ENCODE measurements at regions not wholly inside any gene's neighbourhood (a gene's known extent, or its start where the extent isn't known, plus 50 kb on each side); places are given as distances from the start of the nearest gene placed in this dataset.

DNA sequence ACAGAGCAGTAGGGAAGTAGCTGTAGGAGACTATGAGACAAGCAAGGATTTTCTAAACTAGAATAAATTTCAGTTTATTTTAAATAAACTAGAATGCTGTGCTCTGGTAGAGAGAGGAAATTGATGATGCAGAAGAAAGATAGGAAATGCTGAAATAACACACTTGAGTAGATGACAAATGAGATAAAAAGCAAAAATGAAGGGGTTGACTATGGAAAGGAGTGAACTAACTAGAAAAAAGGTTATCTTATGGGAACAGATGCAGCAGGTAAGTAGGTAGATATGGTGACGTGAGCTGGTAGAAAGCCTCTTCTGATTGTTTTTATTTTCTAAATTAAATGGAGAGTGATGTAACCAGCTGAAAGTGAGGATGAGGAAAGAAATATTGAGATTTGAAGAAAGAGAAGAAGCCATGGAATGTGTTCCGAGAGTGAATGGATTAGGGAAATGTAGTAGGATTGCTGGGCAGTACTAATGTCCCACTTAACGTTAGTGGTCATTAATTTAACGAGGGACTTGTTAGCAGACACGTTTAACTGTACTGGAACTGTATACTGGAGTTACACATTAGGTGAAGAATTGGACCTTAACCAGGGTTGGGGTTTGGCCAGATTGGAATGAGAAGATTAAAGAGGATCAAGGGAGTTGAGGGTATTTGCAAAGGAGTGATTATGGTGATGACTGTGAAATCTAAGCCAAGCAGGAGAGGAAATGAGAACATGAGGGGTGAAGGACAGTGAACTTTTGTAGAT lies 196.5 kb downstream of the TANC2 start:
- no peak for TF ChIP-seq SREBF2 (IDR thresholded peaks at IDR 0.05)
- no peak for TF ChIP-seq CTCF (IDR thresholded peaks at IDR 0.05)
- TF ChIP-seq MAX (IDR thresholded peaks at IDR 0.05) = no peak
- no peak for TF ChIP-seq ZC3H11A (IDR thresholded peaks at IDR 0.05)
- TF ChIP-seq NFE2L2 (conservative IDR thresholded peaks at IDR 0.05; ENCODE audit: low read length) = no peak
- no peak for TF ChIP-seq BHLHE40 (IDR thresholded peaks at IDR 0.05; ENCODE audit: low read depth, low read length)

All from A549 (cell line).